Keratinocyte (primary cell): ENCODE measurements at regions not wholly inside any gene's neighbourhood (a gene's known extent, or its start where the extent isn't known, plus 50 kb on each side); places are given as distances from the start of the nearest gene placed in this dataset.
A peak's percentile ranks its signal among the peaks of the same experiment; 100 is the strongest.
"Not testable (repeated sequence)": the region's sequence is repeated elsewhere in the genome, so short reads cannot be mapped to it uniquely, and the experiment has no call there.

ENCODE experiments used
- DNase-seq: peaks from one replicate; pipeline ENCODE4 v3.0.0-alpha.2; 2011; ENCODE audit warnings: low read depth, missing footprints, low spot score
- FAIRE-seq: peaks from 2 replicates; lab custom pipeline; 2011; peaks lifted over from hg19 to GRCh38; lab: Jason Lieb, UNC
- H2AFZ ChIP-seq: 2 replicates; pipeline ENCODE4 v1.6.0; 2012; ENCODE audit warnings: low read length, control low read depth, inconsistent platforms; ENCODE audit not compliant: control insufficient read depth
- H3K27ac ChIP-seq: 2 replicates; pipeline ENCODE4 v1.5.1; 2011; ENCODE audit warnings: low read length; ENCODE audit not compliant: control insufficient read depth, insufficient read depth
- H3K27me3 ChIP-seq: 3 replicates; pipeline ENCODE4 v1.6.0; 2011; ENCODE audit warnings: low read length; ENCODE audit not compliant: control insufficient read depth, insufficient read depth; ENCODE audit errors: extremely low read depth
- H3K36me3 ChIP-seq, 2 experiments: 2 replicates in 1 of 2; 3 replicates in 1 of 2; pipeline ENCODE4 v1.5.1; 2011; ENCODE audit warnings: low read length in 2 of 2, mild to moderate bottlenecking in 1 of 2; ENCODE audit not compliant: control insufficient read depth in 2 of 2, insufficient read depth in 2 of 2; ENCODE audit errors: extremely low read depth in 1 of 2
- H3K4me1 ChIP-seq: 3 replicates; pipeline ENCODE4 v1.5.1; 2011; ENCODE audit warnings: low read length; ENCODE audit not compliant: control insufficient read depth, insufficient read depth; ENCODE audit errors: extremely low read depth
- H3K4me2 ChIP-seq: 3 replicates; pipeline ENCODE4 v1.6.0; 2011; ENCODE audit warnings: low read depth, low read length; ENCODE audit not compliant: control insufficient read depth, insufficient read depth; ENCODE audit errors: extremely low read depth
- H3K4me3 ChIP-seq, 3 experiments: fragments of 200-600 bp in 1 of 3; sonication (generic) in 1 of 3; 2 replicates in 2 of 3; 3 replicates in 1 of 3; pipeline ENCODE4 v1.5.1; 2011 to 2016; ENCODE audit warnings: low read length in 3 of 3, mild to moderate bottlenecking in 3 of 3, control low read depth in 2 of 3, inconsistent platforms in 1 of 3, low read depth in 1 of 3, mixed read lengths in 1 of 3, mixed run types in 1 of 3, moderate library complexity in 1 of 3; ENCODE audit not compliant: control insufficient read depth in 2 of 3, insufficient read depth in 2 of 3; ENCODE audit errors: extremely low read depth in 1 of 3
- H3K79me2 ChIP-seq: 2 replicates; pipeline ENCODE4 v1.6.0; 2012; ENCODE audit warnings: low read length; ENCODE audit not compliant: control insufficient read depth, insufficient read depth
- H3K9ac ChIP-seq: 3 replicates; pipeline ENCODE4 v1.6.0; 2011; ENCODE audit warnings: low read length; ENCODE audit not compliant: control insufficient read depth, insufficient read depth; ENCODE audit errors: extremely low read depth
- H3K9me1 ChIP-seq: 3 replicates; pipeline ENCODE4 v1.6.0; 2011; ENCODE audit warnings: low read length; ENCODE audit not compliant: control insufficient read depth, insufficient read depth; ENCODE audit errors: extremely low read depth
- H3K9me3 ChIP-seq: 2 replicates; pipeline ENCODE4 v1.5.1; 2012; ENCODE audit warnings: low read depth, low read length; ENCODE audit not compliant: control insufficient read depth
- H4K20me1 ChIP-seq: 3 replicates; pipeline ENCODE4 v1.6.0; 2011; ENCODE audit warnings: low read length; ENCODE audit not compliant: control insufficient read depth, insufficient read depth; ENCODE audit errors: extremely low read depth
- EZH2 ChIP-seq: IDR thresholded peaks from one replicate; pipeline ENCODE4 v1.6.1; 2012; ENCODE audit warnings: inconsistent platforms, mild to moderate bottlenecking, low read length, moderate library complexity
- dilution Hi-C: fragments of 300-500 bp; cut with MboI; formaldehyde crosslinking; loops from one replicate; pipeline ENCODE4 v1.7.0; 2020; ENCODE audit warnings: low sequenced_read_pairs; ENCODE audit not compliant: extremely low pct_ligation_motif_present
- TF ChIP-seq, protein P1 (sequence below), 3 experiments: IDR thresholded peaks in 1 of 3; conservative IDR thresholded peaks in 1 of 3; optimal IDR thresholded peaks in 1 of 3; 2 replicates in 2 of 3; 3 replicates in 1 of 3; pipeline versions ENCODE3 to v1.5.1; 2011; ENCODE audit warnings: low read length in 3 of 3, mild to moderate bottlenecking in 3 of 3, moderate library complexity in 2 of 3, control low read depth in 1 of 3, inconsistent platforms in 1 of 3; ENCODE audit not compliant: insufficient read depth in 2 of 3; ENCODE audit errors: extremely low read depth in 1 of 3

- H3K4me3 ChIP-seq: no peak overlapping the region
- no peaks in the 10 kb centered on the region for H4K20me1 ChIP-seq
- no peaks in the 10 kb centered on the region for H3K9me1 ChIP-seq
- H2AFZ ChIP-seq: no peak overlapping the region
- H3K4me2 ChIP-seq: no peak overlapping the region
- TF ChIP-seq, protein P1, sequence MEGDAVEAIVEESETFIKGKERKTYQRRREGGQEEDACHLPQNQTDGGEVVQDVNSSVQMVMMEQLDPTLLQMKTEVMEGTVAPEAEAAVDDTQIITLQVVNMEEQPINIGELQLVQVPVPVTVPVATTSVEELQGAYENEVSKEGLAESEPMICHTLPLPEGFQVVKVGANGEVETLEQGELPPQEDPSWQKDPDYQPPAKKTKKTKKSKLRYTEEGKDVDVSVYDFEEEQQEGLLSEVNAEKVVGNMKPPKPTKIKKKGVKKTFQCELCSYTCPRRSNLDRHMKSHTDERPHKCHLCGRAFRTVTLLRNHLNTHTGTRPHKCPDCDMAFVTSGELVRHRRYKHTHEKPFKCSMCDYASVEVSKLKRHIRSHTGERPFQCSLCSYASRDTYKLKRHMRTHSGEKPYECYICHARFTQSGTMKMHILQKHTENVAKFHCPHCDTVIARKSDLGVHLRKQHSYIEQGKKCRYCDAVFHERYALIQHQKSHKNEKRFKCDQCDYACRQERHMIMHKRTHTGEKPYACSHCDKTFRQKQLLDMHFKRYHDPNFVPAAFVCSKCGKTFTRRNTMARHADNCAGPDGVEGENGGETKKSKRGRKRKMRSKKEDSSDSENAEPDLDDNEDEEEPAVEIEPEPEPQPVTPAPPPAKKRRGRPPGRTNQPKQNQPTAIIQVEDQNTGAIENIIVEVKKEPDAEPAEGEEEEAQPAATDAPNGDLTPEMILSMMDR (optimal IDR thresholded peaks at IDR 0.05 in 1 of 3, IDR thresholded peaks at IDR 0.05 in 1 of 3, conservative IDR thresholded peaks at IDR 0.05 in 1 of 3; ENCODE audit: extremely low read depth in 1 of 3, insufficient read depth in 2 of 3, low read length in 3 of 3): no peak
- TF ChIP-seq EZH2: no peak
- H3K4me1 ChIP-seq: no peaks in the 10 kb centered on the region
- DNase-seq (no peak), FAIRE-seq (no peak)
- H3K27me3 ChIP-seq: no peaks in the 10 kb centered on the region
- dilution Hi-C loops: no loop called here
- H3K27ac ChIP-seq: no peak overlapping the region
- H3K9me3 ChIP-seq: no peaks in the 10 kb centered on the region
- no peaks in the 10 kb centered on the region for H3K36me3 ChIP-seq
- H3K9ac ChIP-seq: no peak overlapping the region
- no peaks in the 10 kb centered on the region for H3K79me2 ChIP-seq
Measured at GRCh38 chr6:80789912-80790570, 683.6 kb downstream of the BCKDHB start.

- DNase-seq, H3K4me1 ChIP-seq, H3K36me3 ChIP-seq, dilution Hi-C loops, H3K9me1 ChIP-seq, H3K9ac ChIP-seq, H3K27me3 ChIP-seq, H2AFZ ChIP-seq, H3K4me3 ChIP-seq, H3K79me2 ChIP-seq, FAIRE-seq, H4K20me1 ChIP-seq, H3K9me3 ChIP-seq, H3K27ac ChIP-seq, H3K4me2 ChIP-seq: not testable (repeated sequence)
Measured at GRCh38 chr6:80783271-80783670, 676.8 kb downstream of the BCKDHB start.

GRCh38 chr6:80771941-80772340, 665.5 kb downstream of the BCKDHB start:
- Histone ChIP-seq H3K9me3 (no peaks in the 10 kb centered on the region), H3K27me3 (no peaks in the 10 kb centered on the region), H4K20me1 (no peaks in the 10 kb centered on the region), H2AFZ (no peak overlapping the region), H3K9ac (no peak overlapping the region), H3K4me1 (no peaks in the 10 kb centered on the region), H3K27ac (no peak overlapping the region), H3K9me1 (no peaks in the 10 kb centered on the region), H3K4me2 (no peak overlapping the region), H3K4me3 (no peak overlapping the region), H3K79me2 (no peaks in the 10 kb centered on the region), H3K36me3 (no peaks in the 10 kb centered on the region)
- DNase-seq (no peak), FAIRE-seq (peak; percentile 61)
- TF ChIP-seq EZH2: no peak
- TF ChIP-seq, protein P1 (optimal IDR thresholded peaks at IDR 0.05 in 1 of 3, IDR thresholded peaks at IDR 0.05 in 1 of 3, conservative IDR thresholded peaks at IDR 0.05 in 1 of 3; ENCODE audit: extremely low read depth in 1 of 3, insufficient read depth in 2 of 3, low read length in 3 of 3): no peak
- dilution Hi-C loops: no loop called here
